Stomach smooth muscle (tissue), 2 donors: ENCODE measurements at regions not wholly inside any gene's neighbourhood (a gene's known extent, or its start where the extent isn't known, plus 50 kb on each side); places are given as distances from the start of the nearest gene placed in this dataset.

Experiments used
- H3K27ac ChIP-seq: one replicate; pipeline ENCODE4 v1.7.0; 2013; ENCODE audit warnings: mild to moderate bottlenecking, low read length, inconsistent platforms
- H3K27me3 ChIP-seq, 2 donors: one replicate each; pipeline ENCODE4 v1.7.0; 2013; ENCODE audit warnings: low read length in 2 of 2; ENCODE audit not compliant: insufficient read depth in 2 of 2, control insufficient read depth in 1 of 2
- H3K36me3 ChIP-seq, 2 donors: one replicate each; pipeline ENCODE4 v1.7.0; 2013; ENCODE audit warnings: low read length in 2 of 2; ENCODE audit not compliant: control insufficient read depth in 2 of 2, insufficient read depth in 2 of 2
- H3K4me1 ChIP-seq: one replicate; pipeline ENCODE4 v1.7.0; 2013; ENCODE audit warnings: low read length; ENCODE audit not compliant: control insufficient read depth, insufficient read depth
- H3K4me3 ChIP-seq, 2 donors: one replicate each; pipeline ENCODE4 v1.7.0; 2013; ENCODE audit warnings: low read length in 2 of 2
- H3K9ac ChIP-seq, 2 donors: one replicate each; pipeline ENCODE4 v1.7.0; 2013; ENCODE audit warnings: low read length in 2 of 2, mild to moderate bottlenecking in 1 of 2
- H3K9me3 ChIP-seq, 2 donors: one replicate each; pipeline ENCODE4 v1.7.0; 2013; ENCODE audit warnings: low read length in 2 of 2; ENCODE audit not compliant: control insufficient read depth in 2 of 2
- donor health status: healthy.
- donor health status: Pancreatic carcinoma.

DNA sequence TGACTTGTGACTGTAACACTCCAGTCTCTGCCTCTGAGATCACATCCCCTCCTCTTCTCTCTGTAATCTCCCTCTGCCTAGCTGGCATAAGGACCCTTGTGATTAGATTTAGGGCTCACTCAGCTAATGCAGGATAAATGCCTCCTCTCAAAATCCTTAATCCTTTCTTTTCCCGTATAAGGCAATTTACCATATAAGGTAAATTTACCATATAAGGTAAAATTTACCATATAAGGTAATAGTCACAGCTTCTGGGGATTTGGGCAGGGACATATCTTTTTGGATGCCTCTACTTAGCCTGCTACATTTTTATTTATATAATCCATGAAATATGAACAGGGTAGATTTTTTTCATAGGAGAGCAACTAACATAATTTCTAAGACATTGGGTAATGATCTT lies 318.0 kb upstream of the PUM3 start:
- Histone ChIP-seq H3K27me3 (no peaks in the 10 kb centered on the region), H3K9ac (no peak overlapping the region), H3K4me3 (no peak overlapping the region), H3K9me3 (no peaks in the 10 kb centered on the region), H3K4me1 (no peaks in the 10 kb centered on the region), H3K36me3 (no peaks in the 10 kb centered on the region), H3K27ac (no peak overlapping the region)

DNA sequence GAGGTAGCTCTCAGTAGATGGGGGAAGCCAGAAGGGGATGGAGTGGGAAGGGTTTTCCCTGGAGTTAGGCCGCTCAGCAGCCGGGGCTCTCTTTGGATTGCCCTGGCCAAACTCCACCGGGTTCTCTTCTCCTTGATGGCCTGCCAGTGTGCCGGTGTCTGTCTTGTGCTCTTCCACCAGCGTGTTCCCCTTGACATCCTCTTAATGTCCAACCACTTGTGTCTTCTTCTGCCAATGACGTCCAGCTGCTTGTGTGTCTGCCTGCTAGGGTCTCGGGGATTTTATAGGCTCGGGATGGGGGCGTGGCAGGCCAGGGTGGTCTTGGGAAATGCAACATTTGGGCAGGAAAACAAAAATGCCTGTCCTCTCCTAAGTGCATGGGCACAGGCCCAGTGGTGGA lies 313.1 kb upstream of the PUM3 start:
- Histone ChIP-seq H3K4me3 (no peak overlapping the region), H3K9ac (no peak overlapping the region), H3K27me3 (no peaks in the 10 kb centered on the region), H3K36me3 (no peaks in the 10 kb centered on the region), H3K4me1 (no peaks in the 10 kb centered on the region), H3K9me3 (no peaks in the 10 kb centered on the region), H3K27ac (no peak overlapping the region)

DNA sequence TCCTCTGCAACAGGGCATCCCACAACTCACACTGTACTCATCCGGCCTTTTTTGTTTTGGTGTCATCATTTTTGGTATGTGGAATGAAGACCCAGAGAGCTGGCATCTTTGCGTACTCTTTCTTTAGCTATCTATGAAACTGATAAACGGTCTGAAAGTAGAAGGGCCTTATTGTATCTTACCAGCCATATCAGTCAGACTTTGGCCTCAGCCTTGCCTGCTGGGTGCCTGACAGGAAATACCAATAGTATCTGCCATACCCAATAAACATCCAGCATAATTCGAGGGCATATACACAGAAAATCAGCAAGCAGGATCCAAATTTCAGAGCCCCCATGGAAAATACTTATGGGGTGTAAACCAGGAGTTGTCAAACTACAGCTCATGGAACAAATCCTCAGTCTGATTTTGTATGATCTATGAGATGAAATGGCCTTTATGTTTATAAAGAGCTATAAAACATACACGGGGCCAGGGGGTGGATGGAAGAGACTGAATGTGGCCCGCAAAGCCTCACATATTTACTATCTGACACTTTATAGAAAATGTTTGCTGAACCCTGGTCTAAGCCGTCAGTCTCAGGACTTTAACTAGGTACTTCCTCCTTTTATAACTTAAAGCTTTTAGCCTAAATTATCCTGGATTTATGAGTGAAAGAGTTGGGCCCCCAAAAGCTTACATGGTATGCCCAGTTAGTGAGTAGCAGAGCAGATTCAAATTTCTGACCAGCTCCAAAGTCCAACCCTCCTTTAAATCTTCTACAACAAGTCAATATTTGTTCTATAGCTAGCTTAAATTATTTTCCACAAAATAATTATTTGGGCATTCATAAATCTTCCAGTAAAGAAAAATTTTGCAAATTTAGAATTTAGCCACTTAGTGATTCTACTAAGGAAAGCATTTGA lies 308.0 kb upstream of the PUM3 start:
- H3K4me3 ChIP-seq = no peak overlapping the region
- no peaks in the 10 kb centered on the region for H3K27me3 ChIP-seq

DNA sequence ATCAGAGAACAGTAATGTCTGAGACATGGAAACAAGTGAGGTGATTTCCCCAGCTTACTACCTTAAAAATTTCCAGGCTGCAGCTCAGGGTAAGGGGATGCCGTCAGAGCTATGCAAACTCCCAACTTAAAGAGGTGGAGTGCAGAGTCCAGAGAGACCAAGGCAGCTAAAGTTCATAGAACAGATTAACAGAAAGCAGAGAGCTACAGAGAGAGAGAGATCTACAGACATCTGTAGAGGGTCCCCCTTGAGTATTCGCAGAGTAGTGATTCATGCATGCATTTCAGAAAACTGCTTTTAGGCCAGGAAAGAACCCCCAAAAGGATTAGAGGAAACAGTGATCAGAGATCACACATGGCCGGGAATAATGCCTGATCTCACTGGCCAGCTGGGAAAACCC lies 306.2 kb upstream of the PUM3 start:
- Histone ChIP-seq H3K4me3 (no peak overlapping the region), H3K36me3 (no peaks in the 10 kb centered on the region), H3K9me3 (no peaks in the 10 kb centered on the region), H3K27me3 (no peaks in the 10 kb centered on the region), H3K9ac (no peak overlapping the region), H3K27ac (no peak overlapping the region), H3K4me1 (no peaks in the 10 kb centered on the region)

More for the DNA sequence above, 308.0 kb upstream of the PUM3 start:
- no peaks in the 10 kb centered on the region for H3K4me1 ChIP-seq
- H3K9me3 ChIP-seq = no peaks in the 10 kb centered on the region
- H3K27ac ChIP-seq = no peak overlapping the region
- no peaks in the 10 kb centered on the region for H3K36me3 ChIP-seq
- H3K9ac ChIP-seq = no peak overlapping the region

DNA sequence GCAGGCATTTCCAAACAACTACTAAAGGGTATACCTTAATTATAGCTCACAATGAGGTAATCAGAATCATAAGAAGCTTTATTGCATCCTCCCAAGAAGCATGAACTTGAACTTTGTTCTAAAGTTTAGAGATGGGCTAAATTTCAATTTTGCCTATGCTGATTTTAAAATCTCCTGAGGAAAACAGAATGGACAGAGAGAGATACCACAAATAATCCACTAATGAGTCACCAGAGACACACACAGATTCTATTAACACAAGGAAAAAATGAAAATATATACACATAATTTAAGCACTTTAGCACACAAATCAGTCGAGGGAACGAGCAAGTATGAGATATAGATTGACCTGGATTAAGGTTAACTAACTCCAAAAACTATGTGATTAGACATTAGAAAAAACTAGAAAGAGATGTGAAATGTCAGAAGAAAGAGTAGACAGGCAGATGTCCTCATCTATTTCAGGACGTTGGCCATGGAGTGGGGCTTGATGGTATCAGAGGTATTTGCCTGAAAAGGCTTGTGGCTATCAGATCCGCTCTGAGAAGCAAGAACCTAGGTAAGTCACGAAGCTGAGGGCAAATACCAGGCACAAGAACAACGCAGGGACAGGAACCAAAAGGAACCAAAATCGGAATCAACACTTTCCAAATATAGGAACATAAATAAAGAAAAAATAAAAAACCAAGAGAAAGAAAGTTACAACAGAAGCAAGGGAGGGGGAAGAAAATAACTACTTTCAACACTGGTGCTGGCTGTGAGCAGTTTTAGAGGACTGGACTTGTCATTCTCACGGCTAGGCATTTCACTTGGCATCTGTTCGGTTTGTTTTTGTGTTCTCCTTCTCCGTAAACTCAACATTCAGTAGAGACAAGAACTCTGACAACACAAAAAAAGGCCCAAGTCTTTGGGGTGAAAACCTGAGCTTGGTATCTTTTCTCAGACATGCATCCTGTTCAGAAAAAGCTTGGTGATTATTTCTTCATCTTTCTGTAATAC lies 294.6 kb upstream of the PUM3 start:
- peaks cover 0 to 4% of the 10 kb centered on the region in 2 donors for H3K9me3 ChIP-seq
- H3K9ac ChIP-seq = no peak overlapping the region
- no peak overlapping the region for H3K4me3 ChIP-seq
- H3K27ac ChIP-seq = no peak overlapping the region
- no peaks in the 10 kb centered on the region for H3K27me3 ChIP-seq
- no peaks in the 10 kb centered on the region for H3K4me1 ChIP-seq
- no peaks in the 10 kb centered on the region for H3K36me3 ChIP-seq

DNA sequence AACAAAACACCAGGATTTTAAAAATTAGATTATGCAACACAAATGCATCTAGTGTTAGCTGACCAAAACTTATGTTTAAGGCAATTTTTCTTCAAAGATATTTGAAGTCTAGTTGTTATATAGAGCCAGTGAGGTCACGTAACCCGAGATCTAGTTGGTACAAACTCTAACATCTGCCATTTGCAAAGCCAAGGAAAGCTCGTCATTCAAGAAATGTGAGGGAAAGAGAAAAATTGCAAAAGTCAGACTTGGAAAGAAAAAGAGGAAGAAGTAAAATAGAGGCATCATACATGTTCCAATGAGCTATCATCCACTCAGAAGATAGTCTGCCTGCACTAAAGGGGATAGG lies 293.4 kb upstream of the PUM3 start:
- Histone ChIP-seq H3K27ac (no peak overlapping the region), H3K27me3 (no peaks in the 10 kb centered on the region), H3K36me3 (no peaks in the 10 kb centered on the region), H3K4me1 (no peaks in the 10 kb centered on the region), H3K4me3 (no peak overlapping the region), H3K9ac (no peak overlapping the region), H3K9me3 (peaks cover 0 to 4% of the 10 kb centered on the region in 2 donors)

DNA sequence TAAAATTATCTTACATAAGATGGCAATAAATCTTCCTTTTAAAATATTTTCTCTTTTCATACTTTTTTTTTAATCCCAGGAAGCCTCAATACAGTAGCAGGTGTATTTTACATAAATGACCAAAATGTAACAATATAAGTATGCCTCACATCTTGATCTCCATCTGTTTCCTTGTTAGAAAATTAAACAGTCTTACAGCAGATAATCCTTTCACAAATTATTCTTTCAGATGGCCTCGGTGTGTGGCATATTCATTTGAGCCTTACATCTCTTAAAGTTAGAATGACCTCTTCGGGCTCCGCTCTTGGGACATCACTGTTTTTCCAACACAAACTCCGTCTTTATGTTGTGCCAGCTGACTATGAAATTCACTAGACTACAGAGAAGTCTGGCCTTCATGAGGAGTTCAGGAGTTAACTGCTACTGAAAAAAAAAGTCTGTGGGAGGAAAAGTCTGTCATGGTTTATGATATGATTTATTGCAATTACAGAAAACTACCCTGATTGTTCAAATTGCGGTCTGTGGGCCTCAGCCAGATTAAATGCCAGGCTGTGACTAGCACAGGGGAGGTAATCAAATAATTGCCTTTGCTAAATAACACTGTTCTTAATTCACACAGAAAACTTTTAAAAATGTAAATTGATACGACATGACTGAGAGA lies 292.9 kb upstream of the PUM3 start:
- Histone ChIP-seq H3K9ac (no peak overlapping the region), H3K27ac (no peak overlapping the region), H3K36me3 (no peaks in the 10 kb centered on the region), H3K4me3 (no peak overlapping the region), H3K9me3 (peaks cover 0 to 4% of the 10 kb centered on the region in 2 donors), H3K4me1 (no peaks in the 10 kb centered on the region), H3K27me3 (no peaks in the 10 kb centered on the region)

DNA sequence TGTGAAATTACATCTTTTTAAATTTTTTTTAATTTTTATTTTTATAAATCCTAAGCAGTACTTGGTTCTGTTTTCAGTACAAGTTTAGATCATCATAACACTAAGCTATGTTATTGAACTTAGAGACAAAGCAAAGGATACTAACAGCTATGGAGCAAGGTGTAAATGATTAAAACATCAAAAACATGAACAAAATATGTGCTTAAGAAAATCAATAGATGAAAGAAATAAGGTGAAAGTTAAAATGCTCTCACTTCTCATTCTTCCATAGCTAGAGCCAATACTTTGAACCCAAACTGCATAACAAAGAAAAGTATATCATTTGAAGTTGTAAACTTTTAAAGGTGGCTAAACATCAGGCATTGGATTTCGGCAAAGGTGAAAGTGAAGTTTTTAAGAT lies 292.3 kb upstream of the PUM3 start:
- no peak overlapping the region for H3K9ac ChIP-seq
- no peaks in the 10 kb centered on the region for H3K4me1 ChIP-seq
- no peak overlapping the region for H3K27ac ChIP-seq
- no peaks in the 10 kb centered on the region for H3K27me3 ChIP-seq
- H3K4me3 ChIP-seq = no peak overlapping the region
- no peaks in the 10 kb centered on the region for H3K36me3 ChIP-seq
- H3K9me3 ChIP-seq = peaks cover 0 to 4% of the 10 kb centered on the region in 2 donors

DNA sequence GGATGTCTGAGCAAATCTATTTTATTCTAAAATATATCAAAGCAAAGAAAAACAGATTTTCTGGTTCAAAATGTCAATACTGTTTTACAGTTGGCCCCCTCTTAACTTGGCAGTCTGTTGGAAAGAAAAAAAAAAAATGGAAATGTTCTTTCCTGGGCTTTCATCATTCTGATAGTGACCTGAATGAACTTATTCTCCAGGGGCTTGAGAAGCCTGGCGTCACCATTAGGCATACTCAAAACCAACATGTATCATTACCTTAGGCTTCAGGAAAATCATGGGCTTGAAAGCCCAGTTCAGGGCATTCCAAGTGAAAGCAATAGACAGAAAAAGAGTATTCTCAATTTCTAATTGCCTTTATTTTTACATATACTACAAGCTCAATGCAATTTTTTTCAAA lies 283.7 kb upstream of the PUM3 start:
- H3K27ac ChIP-seq = no peak overlapping the region
- no peaks in the 10 kb centered on the region for H3K4me1 ChIP-seq
- no peaks in the 10 kb centered on the region for H3K36me3 ChIP-seq
- H3K9me3 ChIP-seq = no peaks in the 10 kb centered on the region
- no peak overlapping the region for H3K4me3 ChIP-seq
- no peak overlapping the region for H3K9ac ChIP-seq
- H3K27me3 ChIP-seq = no peaks in the 10 kb centered on the region

DNA sequence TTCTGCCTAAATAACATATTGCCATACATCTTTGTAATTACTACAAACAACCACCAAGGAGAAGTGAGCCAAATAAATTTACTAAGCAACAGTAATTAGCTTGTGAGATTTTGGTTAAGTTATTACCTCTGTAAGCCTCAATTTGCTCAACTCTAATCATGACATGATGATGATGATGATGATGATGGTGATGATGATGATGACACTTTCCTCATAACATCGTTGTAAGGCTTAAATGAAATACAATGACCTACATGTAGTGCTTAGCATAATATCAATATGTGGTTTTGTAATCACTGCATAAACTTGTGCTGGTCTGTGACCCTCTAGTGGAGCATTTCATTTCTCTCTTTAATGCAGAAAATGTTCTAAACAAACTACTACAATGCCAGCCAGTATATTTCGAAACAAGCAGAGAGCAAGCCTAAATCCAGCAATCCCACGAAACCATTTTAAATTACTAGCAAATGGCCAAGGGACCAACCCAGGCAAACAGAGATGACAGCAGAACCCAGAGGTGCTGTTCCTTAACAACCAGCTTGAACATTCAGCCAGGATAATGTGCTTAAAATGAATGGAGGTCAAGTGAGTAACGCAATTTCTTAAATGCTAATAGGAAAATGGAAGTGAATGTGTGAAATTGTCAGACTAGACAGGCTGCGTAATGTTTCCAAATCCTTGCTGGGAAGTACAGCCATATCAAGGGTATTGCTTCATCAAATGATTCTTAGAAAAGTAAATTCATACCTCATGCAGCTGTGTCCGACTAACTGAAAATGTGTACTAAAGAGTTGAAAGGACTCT lies 281.9 kb upstream of the PUM3 start:
- no peaks in the 10 kb centered on the region for H3K36me3 ChIP-seq
- H3K9ac ChIP-seq = no peak overlapping the region
- no peaks in the 10 kb centered on the region for H3K4me1 ChIP-seq
- H3K9me3 ChIP-seq = no peaks in the 10 kb centered on the region
- H3K27me3 ChIP-seq = no peaks in the 10 kb centered on the region
- no peak overlapping the region for H3K4me3 ChIP-seq
- H3K27ac ChIP-seq = no peak overlapping the region
